ENCODE measurements at regions not wholly inside any gene's neighbourhood (a gene's known extent, or its start where the extent isn't known, plus 50 kb on each side); places are given as distances from the start of the nearest gene placed in this dataset.

- H3K9me3 ChIP-seq (ENCODE audit: low read depth): no peaks in the 10 kb centered on the region
- TF ChIP-seq EZH2phosphoT487 (IDR thresholded peaks at IDR 0.05; ENCODE audit: low read depth, severe bottlenecking, unreplicated experiment) (no peak), EZH2 (IDR thresholded peaks at IDR 0.05; ENCODE audit: borderline replicate concordance) (no peak), CTCF (IDR thresholded peaks at IDR 0.05; ENCODE audit: poor library complexity) (no peak)
- H3K4me1 ChIP-seq (ENCODE audit: insufficient read depth): no peaks in the 10 kb centered on the region
- H3K36me3 ChIP-seq (replicated peaks; ENCODE audit: insufficient read depth, low read depth): no peaks in the 10 kb centered on the region
- H4K20me1 ChIP-seq (ENCODE audit: insufficient read depth, poor library complexity, severe bottlenecking): no peaks in the 10 kb centered on the region
- no peaks in the 10 kb centered on the region for H3K27me3 ChIP-seq
- H3K4me2 ChIP-seq: no peak overlapping the region
- no peak overlapping the region for H2AFZ ChIP-seq
- H3K79me2 ChIP-seq: no peaks in the 10 kb centered on the region
- no peak for DNase-seq (ENCODE audit: low spot score)
- H3K27ac ChIP-seq: no peak overlapping the region
- no peak overlapping the region for H3K4me3 ChIP-seq
- H3K9me2 ChIP-seq (replicated peaks; ENCODE audit: insufficient read depth): no peaks in the 10 kb centered on the region
Observed at GRCh38 chr9:71254592-71255277, 133.3 kb upstream of the TRPM3 start.

- no peak for DNase-seq (ENCODE audit: low spot score)
- Histone ChIP-seq H3K9me3 (ENCODE audit: low read depth) (no peaks in the 10 kb centered on the region), H3K4me1 (ENCODE audit: insufficient read depth) (no peaks in the 10 kb centered on the region), H3K27me3 (no peaks in the 10 kb centered on the region), H3K4me2 (no peak overlapping the region), H3K9me2 (replicated peaks; ENCODE audit: insufficient read depth) (no peaks in the 10 kb centered on the region), H3K79me2 (no peaks in the 10 kb centered on the region), H3K27ac (no peak overlapping the region), H3K4me3 (no peak overlapping the region), H4K20me1 (ENCODE audit: insufficient read depth, poor library complexity, severe bottlenecking) (no peaks in the 10 kb centered on the region), H3K36me3 (replicated peaks; ENCODE audit: insufficient read depth, low read depth) (no peaks in the 10 kb centered on the region), H2AFZ (no peak overlapping the region)
- no peak for TF ChIP-seq EZH2 (IDR thresholded peaks at IDR 0.05; ENCODE audit: borderline replicate concordance)
- no peak for TF ChIP-seq EZH2phosphoT487 (IDR thresholded peaks at IDR 0.05; ENCODE audit: low read depth, severe bottlenecking, unreplicated experiment)
- no peak for TF ChIP-seq CTCF (IDR thresholded peaks at IDR 0.05; ENCODE audit: poor library complexity)
- WGBS (ENCODE audit: low lambda C conversion rate, missing lambda C conversion rate): 92% methylated on average over 1 of the region's 1 CpG
Observed at GRCh38 chr9:71253011-71253410, 131.6 kb upstream of the TRPM3 start.

GRCh38 chr9:71250581-71250980 lies 129.2 kb upstream of the TRPM3 start:
- DNase-seq (ENCODE audit: low spot score): peak; percentile 5
- Histone ChIP-seq H3K36me3 (replicated peaks; ENCODE audit: insufficient read depth, low read depth) (no peaks in the 10 kb centered on the region), H3K27ac (no peak overlapping the region), H3K9me3 (ENCODE audit: low read depth) (no peaks in the 10 kb centered on the region), H3K27me3 (no peaks in the 10 kb centered on the region), H3K79me2 (no peaks in the 10 kb centered on the region), H4K20me1 (ENCODE audit: insufficient read depth, poor library complexity, severe bottlenecking) (no peaks in the 10 kb centered on the region), H2AFZ (no peak overlapping the region), H3K4me2 (no peak overlapping the region), H3K4me1 (ENCODE audit: insufficient read depth) (no peaks in the 10 kb centered on the region), H3K4me3 (no peak overlapping the region), H3K9me2 (replicated peaks; ENCODE audit: insufficient read depth) (no peaks in the 10 kb centered on the region)
- 24% methylated on average over 4 of the region's 4 CpGs for WGBS (ENCODE audit: low lambda C conversion rate, missing lambda C conversion rate)
- no peak for TF ChIP-seq EZH2 (IDR thresholded peaks at IDR 0.05; ENCODE audit: borderline replicate concordance)
- TF ChIP-seq EZH2phosphoT487 (IDR thresholded peaks at IDR 0.05; ENCODE audit: low read depth, severe bottlenecking, unreplicated experiment): no peak
- TF ChIP-seq CTCF (IDR thresholded peaks at IDR 0.05; ENCODE audit: poor library complexity): no peak

Measured in hepatocyte (in vitro differentiated cells).